ENCODE measurements at regions not wholly inside any gene's neighbourhood (a gene's known extent, or its start where the extent isn't known, plus 50 kb on each side); places are given as distances from the start of the nearest gene placed in this dataset.

- TF ChIP-seq CTCF (IDR thresholded peaks at IDR 0.05) (no peak), POLR2AphosphoS5 (IDR thresholded peaks at IDR 0.05) (no peak), POLR2A (IDR thresholded peaks at IDR 0.05) (no peak), EP300 (IDR thresholded peaks at IDR 0.05) (no peak)
These were observed 154.6 kb upstream of the NPVF start for GRCh38 chr7:25382869-25383268.

Data from gastroesophageal sphincter (tissue), 3 donors.